ENCODE measurements at regions not wholly inside any gene's neighbourhood (a gene's known extent, or its start where the extent isn't known, plus 50 kb on each side); places are given as distances from the start of the nearest gene placed in this dataset.

GRCh38 chr13:34358811-34359513 lies 541.0 kb downstream of the RFC3 start:
- TF ChIP-seq CTCF (IDR thresholded peaks at IDR 0.05) = no peak
- no peak for TF ChIP-seq POLR2A (IDR thresholded peaks at IDR 0.05)

Measured in esophagus squamous epithelium (tissue), 4 donors.